GM21526 (cell line): ENCODE measurements at regions not wholly inside any gene's neighbourhood (a gene's known extent, or its start where the extent isn't known, plus 50 kb on each side); places are given as distances from the start of the nearest gene placed in this dataset.
"Not testable (repeated sequence)": the region's sequence is repeated elsewhere in the genome, so short reads cannot be mapped to it uniquely, and the experiment has no call there.

Source experiments
- ATAC-seq: cut with Tn5 transposase; IDR thresholded peaks from one replicate; pipeline ENCODE4 v1.9.1; 2021; ENCODE audit warnings: moderate library complexity; ENCODE audit not compliant: unreplicated experiment, low FRiP score

DNA sequence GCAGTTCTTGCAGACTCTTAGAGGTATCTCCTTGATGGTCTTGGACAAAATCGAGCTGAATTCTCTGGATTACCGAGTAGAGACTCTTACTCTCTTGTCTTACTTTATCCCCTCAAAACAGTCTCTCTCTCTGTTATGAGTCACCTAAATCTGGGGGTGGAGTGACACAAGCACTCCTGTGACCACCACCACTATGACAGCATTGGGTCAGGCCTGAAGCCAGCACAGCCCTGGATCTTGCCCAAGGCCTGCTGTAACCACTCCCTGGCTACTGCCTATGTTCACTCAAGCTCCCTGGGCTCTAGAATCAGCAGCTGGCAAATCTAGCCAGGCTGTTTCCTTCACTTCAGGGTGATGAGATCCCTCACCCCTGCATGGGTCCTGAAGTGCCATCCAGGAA lies 662.5 kb downstream of the LUZP2 start:
- no peak for ATAC-seq

GRCh38 chr11:25163421-25163820 lies 666.6 kb downstream of the LUZP2 start:
- no peak for ATAC-seq

GRCh38 chr11:25180187-25180586 lies 683.3 kb downstream of the LUZP2 start:
- ATAC-seq, result no peak

DNA sequence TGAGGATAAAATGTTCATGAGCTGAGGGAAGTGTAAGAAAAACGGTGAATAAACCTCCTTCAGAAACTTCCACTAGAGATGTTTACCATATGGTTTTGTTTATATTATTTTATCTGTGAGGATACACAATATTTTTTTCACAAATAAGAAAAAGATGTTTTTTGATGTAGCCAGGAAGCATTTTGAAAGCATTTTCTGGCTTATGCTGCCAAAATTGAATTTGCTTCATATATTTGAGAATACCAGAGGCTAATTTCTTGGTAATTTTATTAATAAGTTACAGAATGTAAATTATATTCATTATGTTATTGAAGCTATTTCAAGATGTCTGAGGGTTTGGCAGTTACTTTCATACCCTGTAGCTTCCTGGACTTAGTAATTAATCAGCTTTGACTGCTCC lies 686.6 kb downstream of the LUZP2 start:
- ATAC-seq, result no peak

DNA sequence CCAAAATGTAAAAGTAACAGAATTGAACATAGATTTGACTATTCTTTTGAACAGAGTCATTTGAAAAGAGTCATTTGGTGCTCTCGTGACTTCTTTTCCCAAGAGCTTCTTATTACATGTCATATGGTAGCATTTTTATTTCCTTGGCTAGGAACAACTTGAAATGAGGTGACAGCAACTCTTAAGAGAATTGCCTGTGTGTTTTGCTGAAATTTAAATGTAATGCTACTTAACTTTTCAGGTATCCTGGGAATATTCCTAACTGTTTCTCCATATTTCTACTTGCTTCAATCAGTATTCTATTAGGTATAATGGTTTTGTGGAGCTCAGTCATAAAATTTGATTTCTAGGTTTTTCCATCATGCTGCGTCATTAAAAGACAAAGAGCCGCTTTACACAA lies 700.7 kb downstream of the LUZP2 start:
- ATAC-seq, result no peak

- ATAC-seq, result no peak
Measured at GRCh38 chr11:25198704-25199103, 701.9 kb downstream of the LUZP2 start.

- no peak for ATAC-seq
Measured at GRCh38 chr11:25200925-25201324, 704.1 kb downstream of the LUZP2 start.

DNA sequence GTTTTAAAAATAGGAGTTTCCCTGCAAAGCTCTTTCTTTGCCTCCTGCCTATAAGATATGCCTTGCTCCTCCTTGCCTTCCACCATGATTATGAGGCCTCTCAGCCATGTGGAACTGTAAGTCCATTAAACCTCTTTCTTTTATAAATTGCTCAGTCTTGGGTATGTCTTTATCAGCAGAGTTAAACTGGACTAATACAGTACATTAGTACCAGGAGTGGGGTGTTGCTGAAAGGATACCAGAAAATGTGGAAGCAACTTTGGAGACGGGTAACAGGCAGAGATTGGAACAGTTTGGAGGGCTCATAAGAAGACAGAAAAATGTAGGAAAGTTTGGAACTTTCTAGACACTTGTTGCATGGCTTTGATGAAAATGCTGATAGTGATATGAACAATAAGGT lies 709.9 kb downstream of the LUZP2 start:
- no peak for ATAC-seq

DNA sequence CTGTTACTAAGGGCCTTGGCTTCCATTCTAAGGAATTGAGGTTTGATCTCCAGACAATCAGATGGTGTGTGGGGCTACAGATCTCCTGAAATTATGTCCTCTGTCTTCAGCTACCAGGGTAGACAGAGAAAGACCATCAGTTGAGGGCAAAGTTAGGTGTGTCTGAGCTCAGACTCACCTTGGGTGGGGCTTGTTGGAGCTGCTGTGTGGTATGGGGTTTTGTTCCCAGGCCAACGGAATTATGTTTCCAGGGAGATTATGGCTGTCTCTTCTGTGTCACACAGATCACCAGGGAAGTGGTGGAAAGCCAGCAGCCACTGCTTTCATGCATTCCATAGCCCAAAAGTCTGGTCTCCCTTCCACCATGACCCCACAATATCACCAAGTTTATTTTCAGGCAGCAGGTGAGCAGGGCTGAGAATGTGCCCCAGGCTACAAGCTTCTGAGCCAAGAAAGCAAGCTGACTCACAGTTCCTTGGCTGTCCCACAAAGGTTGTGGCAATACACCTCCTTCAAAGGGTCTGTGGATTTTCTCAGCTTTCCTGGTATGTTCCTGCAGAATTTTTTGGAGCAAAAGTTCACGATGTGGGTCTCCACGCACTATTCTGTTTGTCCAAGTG lies 714.9 kb downstream of the LUZP2 start:
- ATAC-seq, result no peak

GRCh38 chr11:25214535-25215176 lies 717.8 kb downstream of the LUZP2 start:
- no peak for ATAC-seq

- no peak for ATAC-seq
Measured at GRCh38 chr11:25218036-25218435, 721.2 kb downstream of the LUZP2 start.

GRCh38 chr11:25225078-25225477 lies 728.2 kb downstream of the LUZP2 start:
- ATAC-seq, result no peak

DNA sequence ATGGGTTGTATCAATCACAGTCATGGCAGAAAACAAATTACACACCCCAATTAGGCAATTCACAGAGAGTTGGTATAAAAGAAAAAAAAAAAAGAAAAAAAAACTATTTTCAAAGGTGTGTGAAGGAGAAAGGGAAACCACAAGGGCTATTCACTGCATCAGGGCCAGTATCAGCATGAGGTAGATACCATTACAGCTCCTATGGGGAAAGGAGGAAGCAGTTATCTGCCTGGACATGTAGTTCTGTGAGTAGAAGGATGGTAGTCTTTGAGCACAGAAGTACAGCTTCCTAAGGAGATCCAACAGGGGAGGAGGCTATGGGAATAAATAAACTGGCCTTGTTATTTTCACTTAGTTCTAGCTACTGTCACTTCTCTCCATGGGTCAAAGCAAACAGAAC lies 746.1 kb downstream of the LUZP2 start:
- ATAC-seq, result no peak

GRCh38 chr11:25244126-25244525 lies 747.3 kb downstream of the LUZP2 start:
- no peak for ATAC-seq

DNA sequence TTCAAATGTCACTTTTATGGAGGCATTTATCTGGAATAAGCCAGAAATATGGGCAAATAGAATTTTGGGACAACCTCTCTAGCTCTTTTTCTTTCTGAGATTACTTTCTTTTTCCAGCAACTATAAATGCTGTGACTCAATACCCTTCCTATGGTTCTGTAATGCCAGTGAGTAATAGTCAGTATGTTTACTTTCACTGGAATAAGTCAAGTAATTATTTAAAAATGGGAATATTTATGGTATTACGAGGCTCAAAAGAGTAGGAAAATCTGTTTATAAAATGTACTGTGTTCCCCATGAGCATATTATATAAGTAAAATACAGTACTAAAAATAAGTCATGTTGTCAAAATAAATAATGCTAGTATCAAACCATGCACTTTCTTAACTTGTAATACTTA lies 750.5 kb downstream of the LUZP2 start:
- ATAC-seq, result no peak

- no peak for ATAC-seq
Measured at GRCh38 chr11:25252854-25253253, 756.0 kb downstream of the LUZP2 start.

GRCh38 chr11:25263861-25264260 lies 767.0 kb downstream of the LUZP2 start:
- not testable (repeated sequence) for ATAC-seq

- no peak for ATAC-seq
Measured at GRCh38 chr11:25271301-25271700, 774.4 kb downstream of the LUZP2 start.

GRCh38 chr11:25272214-25272613 lies 775.4 kb downstream of the LUZP2 start:
- ATAC-seq, result no peak

GRCh38 chr11:25280821-25281220 lies 784.0 kb downstream of the LUZP2 start:
- not testable (repeated sequence) for ATAC-seq

DNA sequence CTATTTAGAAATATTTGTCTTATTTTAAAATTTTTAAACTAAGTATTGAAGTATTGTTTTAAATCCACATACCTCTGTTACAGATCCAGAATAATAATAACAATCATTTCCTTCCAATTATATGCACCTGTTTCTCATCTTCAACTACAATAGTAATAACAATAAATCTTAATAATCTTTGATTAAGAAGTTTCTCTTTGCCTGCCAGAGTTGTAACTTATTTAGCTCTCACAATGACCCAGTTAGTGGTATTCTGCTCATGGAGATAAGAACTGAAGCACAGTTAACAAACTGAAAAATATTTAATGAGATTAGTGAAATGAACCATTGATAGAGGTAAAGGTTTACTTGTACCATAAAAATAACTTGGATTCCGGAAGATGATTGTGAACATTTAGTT lies 796.3 kb downstream of the LUZP2 start:
- ATAC-seq, result no peak

- ATAC-seq, result no peak
Measured at GRCh38 chr11:25298450-25298849, 801.6 kb downstream of the LUZP2 start.

- ATAC-seq, result no peak
Measured at GRCh38 chr11:25309818-25310217, 813.0 kb downstream of the LUZP2 start.
